ENCODE measurements at regions not wholly inside any gene's neighbourhood (a gene's known extent, or its start where the extent isn't known, plus 50 kb on each side); places are given as distances from the start of the nearest gene placed in this dataset.

DNA sequence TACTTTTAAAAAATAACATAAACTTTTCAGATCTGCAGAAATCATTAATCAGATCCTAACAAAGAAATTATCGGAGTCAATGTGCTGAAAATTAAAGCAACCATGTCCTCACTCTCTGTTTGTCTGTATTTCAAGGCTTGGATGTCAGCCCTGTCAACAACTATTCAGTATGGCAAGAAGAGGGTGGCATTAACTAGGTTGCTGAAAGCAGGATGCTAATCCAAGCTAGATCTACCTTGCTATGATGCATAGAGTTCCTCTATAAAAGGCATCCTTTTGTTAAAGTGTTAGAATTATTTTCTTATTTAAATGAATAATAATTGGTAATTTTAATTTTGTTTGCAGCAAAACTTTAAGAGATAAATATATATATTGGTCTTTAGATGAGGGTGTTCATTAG is 800.8 kb downstream of the CDH11 start:
- Histone ChIP-seq H3K27me3 (ENCODE audit: insufficient read depth, poor library complexity, severe bottlenecking) (no peaks in the 10 kb centered on the region), H3K27ac (replicated peaks) (no peak overlapping the region), H3K4me3 (replicated peaks; ENCODE audit: insufficient read depth, low read length) (no peak overlapping the region)
- no peak for DNase-seq (ENCODE audit: low read depth in 1 of 2, low spot score in 1 of 2)
- no peak for TF ChIP-seq SPI1 (IDR thresholded peaks at IDR 0.05; ENCODE audit: borderline replicate concordance, low read depth)
- TF ChIP-seq, protein P1, sequence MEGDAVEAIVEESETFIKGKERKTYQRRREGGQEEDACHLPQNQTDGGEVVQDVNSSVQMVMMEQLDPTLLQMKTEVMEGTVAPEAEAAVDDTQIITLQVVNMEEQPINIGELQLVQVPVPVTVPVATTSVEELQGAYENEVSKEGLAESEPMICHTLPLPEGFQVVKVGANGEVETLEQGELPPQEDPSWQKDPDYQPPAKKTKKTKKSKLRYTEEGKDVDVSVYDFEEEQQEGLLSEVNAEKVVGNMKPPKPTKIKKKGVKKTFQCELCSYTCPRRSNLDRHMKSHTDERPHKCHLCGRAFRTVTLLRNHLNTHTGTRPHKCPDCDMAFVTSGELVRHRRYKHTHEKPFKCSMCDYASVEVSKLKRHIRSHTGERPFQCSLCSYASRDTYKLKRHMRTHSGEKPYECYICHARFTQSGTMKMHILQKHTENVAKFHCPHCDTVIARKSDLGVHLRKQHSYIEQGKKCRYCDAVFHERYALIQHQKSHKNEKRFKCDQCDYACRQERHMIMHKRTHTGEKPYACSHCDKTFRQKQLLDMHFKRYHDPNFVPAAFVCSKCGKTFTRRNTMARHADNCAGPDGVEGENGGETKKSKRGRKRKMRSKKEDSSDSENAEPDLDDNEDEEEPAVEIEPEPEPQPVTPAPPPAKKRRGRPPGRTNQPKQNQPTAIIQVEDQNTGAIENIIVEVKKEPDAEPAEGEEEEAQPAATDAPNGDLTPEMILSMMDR (IDR thresholded peaks at IDR 0.05; ENCODE audit: insufficient read depth, low read length), result no peak
- no peak for TF ChIP-seq POLR2AphosphoS5 (IDR thresholded peaks at IDR 0.05; ENCODE audit: low read depth)
- TF ChIP-seq GABPA (IDR thresholded peaks at IDR 0.05; ENCODE audit: low read depth), result no peak
- TF ChIP-seq, protein P2, sequence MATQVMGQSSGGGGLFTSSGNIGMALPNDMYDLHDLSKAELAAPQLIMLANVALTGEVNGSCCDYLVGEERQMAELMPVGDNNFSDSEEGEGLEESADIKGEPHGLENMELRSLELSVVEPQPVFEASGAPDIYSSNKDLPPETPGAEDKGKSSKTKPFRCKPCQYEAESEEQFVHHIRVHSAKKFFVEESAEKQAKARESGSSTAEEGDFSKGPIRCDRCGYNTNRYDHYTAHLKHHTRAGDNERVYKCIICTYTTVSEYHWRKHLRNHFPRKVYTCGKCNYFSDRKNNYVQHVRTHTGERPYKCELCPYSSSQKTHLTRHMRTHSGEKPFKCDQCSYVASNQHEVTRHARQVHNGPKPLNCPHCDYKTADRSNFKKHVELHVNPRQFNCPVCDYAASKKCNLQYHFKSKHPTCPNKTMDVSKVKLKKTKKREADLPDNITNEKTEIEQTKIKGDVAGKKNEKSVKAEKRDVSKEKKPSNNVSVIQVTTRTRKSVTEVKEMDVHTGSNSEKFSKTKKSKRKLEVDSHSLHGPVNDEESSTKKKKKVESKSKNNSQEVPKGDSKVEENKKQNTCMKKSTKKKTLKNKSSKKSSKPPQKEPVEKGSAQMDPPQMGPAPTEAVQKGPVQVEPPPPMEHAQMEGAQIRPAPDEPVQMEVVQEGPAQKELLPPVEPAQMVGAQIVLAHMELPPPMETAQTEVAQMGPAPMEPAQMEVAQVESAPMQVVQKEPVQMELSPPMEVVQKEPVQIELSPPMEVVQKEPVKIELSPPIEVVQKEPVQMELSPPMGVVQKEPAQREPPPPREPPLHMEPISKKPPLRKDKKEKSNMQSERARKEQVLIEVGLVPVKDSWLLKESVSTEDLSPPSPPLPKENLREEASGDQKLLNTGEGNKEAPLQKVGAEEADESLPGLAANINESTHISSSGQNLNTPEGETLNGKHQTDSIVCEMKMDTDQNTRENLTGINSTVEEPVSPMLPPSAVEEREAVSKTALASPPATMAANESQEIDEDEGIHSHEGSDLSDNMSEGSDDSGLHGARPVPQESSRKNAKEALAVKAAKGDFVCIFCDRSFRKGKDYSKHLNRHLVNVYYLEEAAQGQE (IDR thresholded peaks at IDR 0.05; ENCODE audit: insufficient replicate concordance, low read depth), result no peak

DNA sequence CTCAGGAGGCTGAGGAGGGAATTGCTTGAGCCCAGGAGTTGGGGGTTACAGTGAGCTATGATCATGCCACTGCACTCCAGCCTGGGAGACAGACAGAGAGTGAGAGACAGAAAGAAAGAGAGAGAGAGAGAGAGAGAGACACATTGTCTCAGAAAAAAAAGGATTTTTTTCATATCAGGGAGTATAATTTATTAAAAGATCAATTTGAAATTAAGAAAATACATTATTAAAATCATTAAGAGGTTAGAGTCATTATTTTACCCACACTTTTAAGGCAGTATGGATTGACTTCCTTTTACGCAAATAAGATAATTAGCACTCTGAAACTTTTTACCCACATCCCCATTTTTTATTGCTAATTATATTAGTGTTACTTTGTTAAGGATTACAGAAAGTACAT is 804.3 kb downstream of the CDH11 start:
- Histone ChIP-seq H3K27me3 (ENCODE audit: insufficient read depth, poor library complexity, severe bottlenecking) (no peaks in the 10 kb centered on the region), H3K27ac (replicated peaks) (no peak overlapping the region), H3K4me3 (replicated peaks; ENCODE audit: insufficient read depth, low read length) (no peak overlapping the region)
- no peak for DNase-seq (ENCODE audit: low read depth in 1 of 2, low spot score in 1 of 2)
- TF ChIP-seq, protein P2 (IDR thresholded peaks at IDR 0.05; ENCODE audit: insufficient replicate concordance, low read depth), result no peak
- TF ChIP-seq POLR2AphosphoS5 (IDR thresholded peaks at IDR 0.05; ENCODE audit: low read depth), result no peak
- TF ChIP-seq GABPA (IDR thresholded peaks at IDR 0.05; ENCODE audit: low read depth), result no peak
- TF ChIP-seq, protein P1 (IDR thresholded peaks at IDR 0.05; ENCODE audit: insufficient read depth, low read length), result no peak
- TF ChIP-seq SPI1 (IDR thresholded peaks at IDR 0.05; ENCODE audit: borderline replicate concordance, low read depth), result no peak

DNA sequence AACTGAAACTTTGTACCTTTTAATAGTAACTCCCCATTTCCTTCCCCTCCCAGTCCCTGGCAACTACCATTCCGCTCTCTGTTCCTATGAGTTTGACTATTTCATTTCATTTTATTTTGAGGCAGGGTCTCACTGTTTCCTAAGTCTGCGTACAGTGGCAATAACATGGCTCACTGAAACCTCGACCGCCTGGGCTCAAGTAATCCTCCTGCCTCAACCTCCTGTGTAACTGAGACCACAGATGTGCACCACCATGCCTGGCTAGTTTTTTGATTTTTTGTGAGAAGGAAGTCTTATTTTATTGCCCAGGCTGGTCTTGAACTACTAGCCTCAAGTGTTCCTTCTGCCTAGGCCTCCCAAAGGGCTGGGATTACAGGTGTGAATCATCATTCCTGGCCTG is 808.1 kb downstream of the CDH11 start:
- no peak for DNase-seq (ENCODE audit: low read depth in 1 of 2, low spot score in 1 of 2)
- no peaks in the 10 kb centered on the region for H3K27me3 ChIP-seq (ENCODE audit: insufficient read depth, poor library complexity, severe bottlenecking)
- H3K27ac ChIP-seq (replicated peaks), result no peak overlapping the region
- TF ChIP-seq SPI1 (IDR thresholded peaks at IDR 0.05; ENCODE audit: borderline replicate concordance, low read depth), result no peak
- no peak for TF ChIP-seq GABPA (IDR thresholded peaks at IDR 0.05; ENCODE audit: low read depth)
- TF ChIP-seq, protein P1 (IDR thresholded peaks at IDR 0.05; ENCODE audit: insufficient read depth, low read length), result no peak
- TF ChIP-seq, protein P2 (IDR thresholded peaks at IDR 0.05; ENCODE audit: insufficient replicate concordance, low read depth), result no peak
- TF ChIP-seq POLR2AphosphoS5 (IDR thresholded peaks at IDR 0.05; ENCODE audit: low read depth), result no peak
- H3K4me3 ChIP-seq (replicated peaks; ENCODE audit: insufficient read depth, low read length), result no peak overlapping the region

All from HL-60 (cell line).